GM10266 (cell line): ENCODE measurements at regions not wholly inside any gene's neighbourhood (a gene's known extent, or its start where the extent isn't known, plus 50 kb on each side); places are given as distances from the start of the nearest gene placed in this dataset.

Source experiments
- DNase-seq: peaks from one replicate; pipeline ENCODE4 v3.0.0; 2012; ENCODE audit errors: extremely low spot score
- TF ChIP-seq, protein P1 (sequence below): IDR thresholded peaks from 2 replicates; pipeline ENCODE4 v1.5.1; 2012; ENCODE audit warnings: mild to moderate bottlenecking, low read depth; ENCODE audit not compliant: control insufficient read depth, insufficient read depth; ENCODE audit errors: missing control alignments

DNA sequence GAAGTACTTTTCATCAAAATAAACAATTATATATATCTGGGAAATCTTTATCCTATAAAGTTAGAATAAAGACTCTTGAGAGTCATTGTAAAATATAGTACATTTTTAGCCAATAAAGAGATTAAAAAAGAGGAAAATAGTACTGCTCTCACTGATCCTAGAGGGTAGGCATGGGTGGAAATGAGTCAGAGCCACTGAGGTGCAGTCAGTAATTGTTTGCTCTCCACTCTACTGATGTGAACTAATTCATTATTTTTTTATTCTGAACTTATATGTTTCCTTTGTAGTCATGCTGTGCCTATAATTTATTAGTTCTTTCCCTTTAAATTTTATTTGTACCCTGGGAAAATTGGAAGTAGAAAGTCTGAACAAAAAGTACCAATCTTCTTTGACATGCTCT, 1359.4 kb upstream of the GJE1 start:
- TF ChIP-seq, protein P1, sequence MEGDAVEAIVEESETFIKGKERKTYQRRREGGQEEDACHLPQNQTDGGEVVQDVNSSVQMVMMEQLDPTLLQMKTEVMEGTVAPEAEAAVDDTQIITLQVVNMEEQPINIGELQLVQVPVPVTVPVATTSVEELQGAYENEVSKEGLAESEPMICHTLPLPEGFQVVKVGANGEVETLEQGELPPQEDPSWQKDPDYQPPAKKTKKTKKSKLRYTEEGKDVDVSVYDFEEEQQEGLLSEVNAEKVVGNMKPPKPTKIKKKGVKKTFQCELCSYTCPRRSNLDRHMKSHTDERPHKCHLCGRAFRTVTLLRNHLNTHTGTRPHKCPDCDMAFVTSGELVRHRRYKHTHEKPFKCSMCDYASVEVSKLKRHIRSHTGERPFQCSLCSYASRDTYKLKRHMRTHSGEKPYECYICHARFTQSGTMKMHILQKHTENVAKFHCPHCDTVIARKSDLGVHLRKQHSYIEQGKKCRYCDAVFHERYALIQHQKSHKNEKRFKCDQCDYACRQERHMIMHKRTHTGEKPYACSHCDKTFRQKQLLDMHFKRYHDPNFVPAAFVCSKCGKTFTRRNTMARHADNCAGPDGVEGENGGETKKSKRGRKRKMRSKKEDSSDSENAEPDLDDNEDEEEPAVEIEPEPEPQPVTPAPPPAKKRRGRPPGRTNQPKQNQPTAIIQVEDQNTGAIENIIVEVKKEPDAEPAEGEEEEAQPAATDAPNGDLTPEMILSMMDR, result no peak
- no peak for DNase-seq

DNA sequence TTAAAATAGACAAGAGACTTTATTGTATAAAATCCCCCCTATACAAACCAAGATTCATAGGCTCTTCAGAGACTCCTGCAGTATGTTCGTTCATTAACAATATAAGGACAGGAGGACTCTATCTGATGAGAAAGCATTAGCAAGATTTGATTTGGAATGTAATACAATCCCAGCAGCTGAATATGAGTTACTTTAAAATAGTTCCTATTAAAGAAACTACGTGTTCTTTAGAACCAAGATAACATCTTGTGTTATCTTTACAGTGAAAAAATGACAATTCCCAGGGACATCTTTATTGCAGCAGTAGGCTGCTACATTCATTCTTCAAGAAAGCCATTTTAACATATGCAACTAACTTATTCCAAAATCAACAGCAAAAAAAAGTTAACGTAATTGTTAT, 1360.1 kb upstream of the GJE1 start:
- DNase-seq, result no peak
- TF ChIP-seq, protein P1, result no peak

DNA sequence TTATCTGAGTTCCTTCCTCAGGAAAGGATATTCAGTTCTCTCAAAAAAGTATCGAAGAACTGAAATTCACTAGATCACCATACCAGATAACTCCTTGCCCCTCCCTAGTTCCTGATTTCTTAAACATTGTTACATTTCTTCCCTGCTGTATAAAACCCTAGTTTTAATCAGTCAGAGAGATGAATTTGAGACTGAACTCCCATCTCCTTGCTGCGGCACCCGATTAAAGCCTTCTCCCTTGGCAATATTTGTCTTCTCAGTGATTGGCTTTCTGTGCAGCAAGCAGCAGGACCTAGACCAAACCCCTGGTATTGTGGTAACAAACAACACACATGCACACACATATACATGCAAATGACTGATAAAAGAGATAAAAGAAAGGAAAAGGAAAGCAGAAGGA, 1364.6 kb upstream of the GJE1 start:
- TF ChIP-seq, protein P1, result no peak
- DNase-seq, result no peak

DNA sequence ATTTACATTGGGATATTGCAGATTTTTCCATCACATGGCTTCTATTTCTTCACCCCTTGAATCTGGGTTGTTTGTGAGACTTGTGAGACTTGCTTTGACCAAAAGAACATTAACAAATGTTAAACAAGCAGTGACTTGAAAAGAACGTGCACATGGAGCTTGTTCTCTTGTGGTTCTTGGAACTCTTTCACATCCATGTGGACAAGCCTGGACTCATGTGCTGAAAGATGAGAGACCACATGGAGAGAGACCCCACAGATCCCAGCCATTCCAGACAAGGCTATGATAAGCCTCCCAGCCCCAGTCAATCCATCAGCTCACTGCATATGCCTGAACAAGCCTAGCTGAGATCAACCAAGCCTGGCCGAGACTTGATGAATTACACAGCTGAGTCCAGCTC, 1365.7 kb upstream of the GJE1 start:
- TF ChIP-seq, protein P1, result no peak

DNA sequence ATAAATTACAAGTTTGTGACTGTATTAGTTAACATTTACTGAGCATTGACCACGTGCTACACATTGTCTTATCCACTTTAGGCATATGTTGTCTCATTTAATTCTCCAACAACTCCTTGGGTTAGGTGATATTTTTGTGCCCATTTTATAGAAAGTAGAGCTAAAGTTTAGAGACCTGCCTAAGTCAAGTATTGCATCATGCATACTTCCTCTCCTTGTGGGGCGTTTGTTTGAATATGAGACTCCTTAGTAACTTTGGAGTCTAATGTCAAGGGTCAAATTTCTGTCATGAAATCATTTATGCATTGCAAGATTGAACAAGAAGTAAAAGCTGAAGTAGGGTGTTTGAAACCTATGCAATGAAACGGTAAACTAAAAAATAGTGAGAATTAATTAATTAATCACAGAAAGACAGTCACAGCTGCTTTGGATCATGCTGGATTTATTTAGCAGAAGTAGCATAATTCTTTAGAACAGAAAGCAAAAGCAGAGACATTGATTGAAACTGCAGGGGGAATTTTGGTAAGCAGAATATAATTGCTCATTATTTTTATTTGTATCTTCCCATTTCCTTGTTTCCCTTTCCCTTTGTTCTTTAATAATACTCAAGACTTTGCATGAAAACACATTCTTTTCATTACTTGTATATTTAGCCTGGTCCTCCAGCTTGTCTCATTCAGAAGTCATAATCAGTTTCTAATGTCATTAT, 1374.4 kb upstream of the GJE1 start:
- TF ChIP-seq, protein P1, result no peak
- no peak for DNase-seq

More for the DNA sequence above, 1365.7 kb upstream of the GJE1 start:
- no peak for DNase-seq

DNA sequence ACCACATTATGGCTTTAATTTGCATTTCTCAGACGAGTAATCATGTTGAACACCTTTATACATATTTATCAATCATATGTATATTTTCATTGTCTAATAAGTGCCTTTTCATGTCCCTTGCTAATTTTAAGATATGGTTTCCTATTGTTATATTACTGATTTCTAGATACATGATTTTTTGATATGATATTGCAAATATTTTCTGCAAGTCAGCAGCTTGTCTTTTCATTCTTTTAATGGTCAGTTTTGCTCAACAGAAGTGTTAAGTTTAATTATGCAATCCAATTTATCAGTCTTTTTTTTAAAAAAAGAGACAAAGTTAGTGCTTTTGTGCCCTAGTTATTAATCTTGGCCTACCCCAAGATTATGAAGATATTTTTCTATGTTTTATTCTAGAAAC, 1377.8 kb upstream of the CITED2 start:
- no peak for DNase-seq
- TF ChIP-seq, protein P1, result no peak

DNA sequence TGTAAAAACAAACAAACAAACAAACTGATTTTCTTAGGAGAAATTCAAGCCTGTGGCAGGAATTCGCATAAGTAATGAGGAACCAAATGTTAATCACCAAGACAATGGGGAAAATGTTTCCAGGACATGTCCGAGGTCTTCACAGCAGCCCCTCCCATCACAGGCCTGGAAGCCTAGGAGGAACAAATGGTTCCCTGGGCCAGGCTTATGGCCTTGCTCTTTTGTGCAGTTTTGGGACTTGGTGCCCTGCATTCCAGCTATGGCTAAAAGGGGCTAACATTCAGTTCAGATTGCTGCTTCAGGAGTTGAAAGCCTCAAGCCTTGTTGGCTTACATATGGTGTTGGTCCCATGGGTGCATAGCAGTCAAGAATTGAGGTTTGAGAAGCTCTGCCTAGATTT, 1372.7 kb upstream of the CITED2 start:
- no peak for DNase-seq
- TF ChIP-seq, protein P1, result no peak
